GM23338 (cell line): ENCODE measurements at regions not wholly inside any gene's neighbourhood (a gene's known extent, or its start where the extent isn't known, plus 50 kb on each side); places are given as distances from the start of the nearest gene placed in this dataset.

ENCODE experiments used
- ATAC-seq: fragments of 200-7000 bp; cut with Tn5 transposase; 3 replicates; pipeline ENCODE4 v1.9.1; 2020
- DNase-seq: peaks from one replicate; pipeline ENCODE4 v3.0.0-alpha.2; 2015; ENCODE audit warnings: low spot score
- H2AFZ ChIP-seq: fragments of 200-600 bp; sonication (generic); 2 replicates; pipeline ENCODE4 v1.8.0; 2016; ENCODE audit warnings: antibody characterized with exemption, mild to moderate bottlenecking, moderate library complexity
- H3F3A ChIP-seq: fragments of 200-600 bp; sonication (generic); replicated peaks from 2 replicates; pipeline ENCODE4 v1.8.0; 2017; ENCODE audit warnings: antibody characterized with exemption, mixed run types, low read depth
- H3K27ac ChIP-seq: fragments of 200-600 bp; sonication (generic); 2 replicates; pipeline ENCODE4 v1.6.1; 2016; ENCODE audit warnings: low read depth
- H3K27me3 ChIP-seq: fragments of 200-600 bp; sonication (generic); 2 replicates; pipeline ENCODE4 v1.8.0; 2016; ENCODE audit warnings: mild to moderate bottlenecking, mixed run types, moderate library complexity; ENCODE audit not compliant: insufficient read depth
- H3K36me3 ChIP-seq: fragments of 200-600 bp; sonication (generic); 2 replicates; pipeline ENCODE4 v1.8.0; 2016; ENCODE audit warnings: mild to moderate bottlenecking; ENCODE audit not compliant: insufficient read depth
- H3K4me1 ChIP-seq: fragments of 200-600 bp; sonication (generic); 2 replicates; pipeline ENCODE4 v1.8.0; 2016; ENCODE audit warnings: mild to moderate bottlenecking, moderate library complexity; ENCODE audit not compliant: insufficient read depth
- H3K4me2 ChIP-seq: fragments of 200-600 bp; sonication (generic); 2 replicates; pipeline ENCODE4 v1.7.1; 2017; ENCODE audit warnings: mixed run types
- H3K4me3 ChIP-seq: fragments of 200-600 bp; sonication (generic); 2 replicates; pipeline ENCODE4 v1.6.1; 2016; ENCODE audit warnings: mixed run types
- H3K79me2 ChIP-seq: fragments of 200-600 bp; sonication (generic); replicated peaks from 2 replicates; pipeline ENCODE4 v1.8.0; 2017; ENCODE audit warnings: mild to moderate bottlenecking; ENCODE audit not compliant: insufficient read depth
- H3K9me2 ChIP-seq: fragments of 200-600 bp; sonication (generic); 2 replicates; pipeline ENCODE4 v1.8.0; 2017; ENCODE audit not compliant: insufficient read depth
- H4K20me1 ChIP-seq: fragments of 200-600 bp; sonication (generic); replicated peaks from 2 replicates; pipeline ENCODE4 v1.8.0; 2017; ENCODE audit warnings: mild to moderate bottlenecking; ENCODE audit not compliant: insufficient read depth
- H3K27ac Mint-ChIP-seq: 2 replicates; pipeline ENCODE4 v1.8.0; 2020; ENCODE audit warnings: inconsistent platforms, mild to moderate bottlenecking, moderate library complexity, mixed read lengths
- H3K27me3 Mint-ChIP-seq: 3 replicates; pipeline ENCODE4 v1.8.0; 2022; ENCODE audit warnings: low read depth, mild to moderate bottlenecking, moderate library complexity, mixed read lengths, inconsistent platforms; ENCODE audit not compliant: insufficient read depth, poor library complexity
- H3K36me3 Mint-ChIP-seq: 3 replicates; pipeline ENCODE4 v1.8.0; 2021; ENCODE audit warnings: low read depth, mild to moderate bottlenecking, inconsistent platforms, moderate library complexity, mixed read lengths
- H3K4me1 Mint-ChIP-seq: 3 replicates; pipeline ENCODE4 v1.8.0; 2020; ENCODE audit warnings: mild to moderate bottlenecking, inconsistent platforms, mixed read lengths
- H3K4me3 Mint-ChIP-seq: 3 replicates; pipeline ENCODE4 v1.8.0; 2021; ENCODE audit warnings: moderate library complexity, mild to moderate bottlenecking, inconsistent platforms, mixed read lengths
- H3K9me3 Mint-ChIP-seq: 3 replicates; pipeline ENCODE4 v1.8.0; 2020; ENCODE audit warnings: moderate library complexity, mild to moderate bottlenecking, inconsistent platforms, mixed read lengths
- CREB1 ChIP-seq: fragments of 250-450 bp; sonication (Bioruptor Pico); IDR thresholded peaks from 2 replicates; pipeline ENCODE4 v1.5.0; 2020; ENCODE audit warnings: low read depth, mild to moderate bottlenecking, moderate library complexity
- ETS1 ChIP-seq: IDR thresholded peaks from 2 replicates; pipeline ENCODE4 v1.6.1; 2016; ENCODE audit warnings: antibody characterized with exemption
- JUNB ChIP-seq: IDR thresholded peaks from one replicate; pipeline ENCODE4 v1.6.1; 2016; ENCODE audit warnings: antibody characterized with exemption; ENCODE audit not compliant: unreplicated experiment
- NANOG ChIP-seq: IDR thresholded peaks from 2 replicates; pipeline ENCODE4 v1.6.1; 2016; ENCODE audit warnings: antibody characterized with exemption, borderline replicate concordance
- ZNF114 ChIP-seq: fragments of 250-450 bp; sonication (Bioruptor Pico); IDR thresholded peaks from 2 replicates; pipeline ENCODE4 v1.5.0; 2020; ENCODE audit warnings: mild to moderate bottlenecking, moderate library complexity
- TF ChIP-seq, protein P1 (sequence below), 2 experiments: fragments of 200-600 bp in 1 of 2; sonication (generic) in 1 of 2; conservative IDR thresholded peaks; 2 replicates each; pipeline versions ENCODE4 v1.5.1 to v1.6.1; 2016 to 2017; ENCODE audit warnings: antibody characterized with exemption in 2 of 2, low read depth in 2 of 2, mild to moderate bottlenecking in 2 of 2, moderate library complexity in 1 of 2
- TF ChIP-seq, protein P2 (sequence below): fragments of 250-450 bp; sonication (Bioruptor Pico); IDR thresholded peaks from 2 replicates; pipeline ENCODE4 v1.5.0; 2020; ENCODE audit warnings: mild to moderate bottlenecking, moderate library complexity

- Mint-ChIP-seq H3K4me1 (no peaks in the 10 kb centered on the region), H3K9me3 (no peaks in the 10 kb centered on the region; the same call in 1 of the 3 replicates), H3K4me3 (no peak overlapping the region), H3K36me3 (no peaks in the 10 kb centered on the region), H3K27ac (no peak overlapping the region), H3K27me3 (peaks cover 2% of the 10 kb centered on the region)
- Histone ChIP-seq H3K4me2 (no peak overlapping the region), H3K4me3 (no peak overlapping the region), H3F3A (no peaks in the 10 kb centered on the region), H2AFZ (no peak overlapping the region), H3K27ac (no peak overlapping the region), H4K20me1 (no peaks in the 10 kb centered on the region), H3K79me2 (no peaks in the 10 kb centered on the region), H3K36me3 (no peaks in the 10 kb centered on the region), H3K9me2 (no peaks in the 10 kb centered on the region), H3K4me1 (no peaks in the 10 kb centered on the region), H3K27me3 (no peaks in the 10 kb centered on the region)
- DNase-seq, result peak; percentile 11
- ATAC-seq, result peak; percentile 31; the same call in 1 of the 3 replicates
- TF ChIP-seq ZNF114 (CRISPR knock-in tag) (no peak), ETS1 (no peak), JUNB (no peak), NANOG (no peak), CREB1 (no peak)
- TF ChIP-seq, protein P1, sequence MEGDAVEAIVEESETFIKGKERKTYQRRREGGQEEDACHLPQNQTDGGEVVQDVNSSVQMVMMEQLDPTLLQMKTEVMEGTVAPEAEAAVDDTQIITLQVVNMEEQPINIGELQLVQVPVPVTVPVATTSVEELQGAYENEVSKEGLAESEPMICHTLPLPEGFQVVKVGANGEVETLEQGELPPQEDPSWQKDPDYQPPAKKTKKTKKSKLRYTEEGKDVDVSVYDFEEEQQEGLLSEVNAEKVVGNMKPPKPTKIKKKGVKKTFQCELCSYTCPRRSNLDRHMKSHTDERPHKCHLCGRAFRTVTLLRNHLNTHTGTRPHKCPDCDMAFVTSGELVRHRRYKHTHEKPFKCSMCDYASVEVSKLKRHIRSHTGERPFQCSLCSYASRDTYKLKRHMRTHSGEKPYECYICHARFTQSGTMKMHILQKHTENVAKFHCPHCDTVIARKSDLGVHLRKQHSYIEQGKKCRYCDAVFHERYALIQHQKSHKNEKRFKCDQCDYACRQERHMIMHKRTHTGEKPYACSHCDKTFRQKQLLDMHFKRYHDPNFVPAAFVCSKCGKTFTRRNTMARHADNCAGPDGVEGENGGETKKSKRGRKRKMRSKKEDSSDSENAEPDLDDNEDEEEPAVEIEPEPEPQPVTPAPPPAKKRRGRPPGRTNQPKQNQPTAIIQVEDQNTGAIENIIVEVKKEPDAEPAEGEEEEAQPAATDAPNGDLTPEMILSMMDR (conservative IDR thresholded peaks at IDR 0.05; ENCODE audit: low read depth in 2 of 2), result peak in 1 of 2 experiments; percentile 40; a peak in 2 of 4 replicates
Measured at GRCh38 chr4:146040623-146041022, 102.0 kb upstream of the ZNF827 start.

DNA sequence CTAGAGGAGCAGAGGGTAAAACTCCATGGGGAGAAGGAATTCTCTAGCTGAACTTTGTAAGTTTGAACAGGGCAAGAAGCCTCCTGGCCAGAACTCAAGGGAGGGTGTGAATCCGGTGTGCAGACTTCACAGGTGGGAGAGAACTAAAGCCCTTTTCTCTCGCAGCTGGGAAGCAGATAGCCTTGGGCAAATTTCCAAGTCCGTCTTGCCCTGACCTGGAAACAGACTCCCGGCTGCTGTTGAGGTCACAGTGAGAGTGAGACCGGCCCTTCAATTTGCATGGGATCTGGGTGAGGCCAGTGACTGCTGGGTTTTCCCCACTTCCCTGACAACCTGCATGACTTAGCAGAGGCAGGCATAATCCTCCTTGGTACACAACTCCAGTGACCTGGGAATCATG lies 94.5 kb upstream of the ZNF827 start:
- Histone ChIP-seq H2AFZ (peak overlapping the region; percentile 95), H3K27me3 (no peaks in the 10 kb centered on the region), H3K36me3 (no peaks in the 10 kb centered on the region), H3K79me2 (no peaks in the 10 kb centered on the region), H3K27ac (no peak overlapping the region), H3K4me1 (peaks cover 29% of the 10 kb centered on the region), H4K20me1 (no peaks in the 10 kb centered on the region), H3K9me2 (0 out of 2 replicates have a peak, but pooled peaks cover 3% of the 10 kb centered on the region), H3F3A (no peaks in the 10 kb centered on the region), H3K4me2 (no peak overlapping the region), H3K4me3 (no peak overlapping the region)
- Mint-ChIP-seq H3K9me3 (peaks cover 6% of the 10 kb centered on the region; the same call in 2 of the 3 replicates), H3K27ac (no peak overlapping the region), H3K27me3 (no peaks in the 10 kb centered on the region), H3K4me3 (no peak overlapping the region; the same call in 2 of the 3 replicates), H3K36me3 (no peaks in the 10 kb centered on the region), H3K4me1 (peaks cover 30% of the 10 kb centered on the region)
- peak; percentile 21 for DNase-seq
- peak; percentile 63 for ATAC-seq
- TF ChIP-seq, protein P2, sequence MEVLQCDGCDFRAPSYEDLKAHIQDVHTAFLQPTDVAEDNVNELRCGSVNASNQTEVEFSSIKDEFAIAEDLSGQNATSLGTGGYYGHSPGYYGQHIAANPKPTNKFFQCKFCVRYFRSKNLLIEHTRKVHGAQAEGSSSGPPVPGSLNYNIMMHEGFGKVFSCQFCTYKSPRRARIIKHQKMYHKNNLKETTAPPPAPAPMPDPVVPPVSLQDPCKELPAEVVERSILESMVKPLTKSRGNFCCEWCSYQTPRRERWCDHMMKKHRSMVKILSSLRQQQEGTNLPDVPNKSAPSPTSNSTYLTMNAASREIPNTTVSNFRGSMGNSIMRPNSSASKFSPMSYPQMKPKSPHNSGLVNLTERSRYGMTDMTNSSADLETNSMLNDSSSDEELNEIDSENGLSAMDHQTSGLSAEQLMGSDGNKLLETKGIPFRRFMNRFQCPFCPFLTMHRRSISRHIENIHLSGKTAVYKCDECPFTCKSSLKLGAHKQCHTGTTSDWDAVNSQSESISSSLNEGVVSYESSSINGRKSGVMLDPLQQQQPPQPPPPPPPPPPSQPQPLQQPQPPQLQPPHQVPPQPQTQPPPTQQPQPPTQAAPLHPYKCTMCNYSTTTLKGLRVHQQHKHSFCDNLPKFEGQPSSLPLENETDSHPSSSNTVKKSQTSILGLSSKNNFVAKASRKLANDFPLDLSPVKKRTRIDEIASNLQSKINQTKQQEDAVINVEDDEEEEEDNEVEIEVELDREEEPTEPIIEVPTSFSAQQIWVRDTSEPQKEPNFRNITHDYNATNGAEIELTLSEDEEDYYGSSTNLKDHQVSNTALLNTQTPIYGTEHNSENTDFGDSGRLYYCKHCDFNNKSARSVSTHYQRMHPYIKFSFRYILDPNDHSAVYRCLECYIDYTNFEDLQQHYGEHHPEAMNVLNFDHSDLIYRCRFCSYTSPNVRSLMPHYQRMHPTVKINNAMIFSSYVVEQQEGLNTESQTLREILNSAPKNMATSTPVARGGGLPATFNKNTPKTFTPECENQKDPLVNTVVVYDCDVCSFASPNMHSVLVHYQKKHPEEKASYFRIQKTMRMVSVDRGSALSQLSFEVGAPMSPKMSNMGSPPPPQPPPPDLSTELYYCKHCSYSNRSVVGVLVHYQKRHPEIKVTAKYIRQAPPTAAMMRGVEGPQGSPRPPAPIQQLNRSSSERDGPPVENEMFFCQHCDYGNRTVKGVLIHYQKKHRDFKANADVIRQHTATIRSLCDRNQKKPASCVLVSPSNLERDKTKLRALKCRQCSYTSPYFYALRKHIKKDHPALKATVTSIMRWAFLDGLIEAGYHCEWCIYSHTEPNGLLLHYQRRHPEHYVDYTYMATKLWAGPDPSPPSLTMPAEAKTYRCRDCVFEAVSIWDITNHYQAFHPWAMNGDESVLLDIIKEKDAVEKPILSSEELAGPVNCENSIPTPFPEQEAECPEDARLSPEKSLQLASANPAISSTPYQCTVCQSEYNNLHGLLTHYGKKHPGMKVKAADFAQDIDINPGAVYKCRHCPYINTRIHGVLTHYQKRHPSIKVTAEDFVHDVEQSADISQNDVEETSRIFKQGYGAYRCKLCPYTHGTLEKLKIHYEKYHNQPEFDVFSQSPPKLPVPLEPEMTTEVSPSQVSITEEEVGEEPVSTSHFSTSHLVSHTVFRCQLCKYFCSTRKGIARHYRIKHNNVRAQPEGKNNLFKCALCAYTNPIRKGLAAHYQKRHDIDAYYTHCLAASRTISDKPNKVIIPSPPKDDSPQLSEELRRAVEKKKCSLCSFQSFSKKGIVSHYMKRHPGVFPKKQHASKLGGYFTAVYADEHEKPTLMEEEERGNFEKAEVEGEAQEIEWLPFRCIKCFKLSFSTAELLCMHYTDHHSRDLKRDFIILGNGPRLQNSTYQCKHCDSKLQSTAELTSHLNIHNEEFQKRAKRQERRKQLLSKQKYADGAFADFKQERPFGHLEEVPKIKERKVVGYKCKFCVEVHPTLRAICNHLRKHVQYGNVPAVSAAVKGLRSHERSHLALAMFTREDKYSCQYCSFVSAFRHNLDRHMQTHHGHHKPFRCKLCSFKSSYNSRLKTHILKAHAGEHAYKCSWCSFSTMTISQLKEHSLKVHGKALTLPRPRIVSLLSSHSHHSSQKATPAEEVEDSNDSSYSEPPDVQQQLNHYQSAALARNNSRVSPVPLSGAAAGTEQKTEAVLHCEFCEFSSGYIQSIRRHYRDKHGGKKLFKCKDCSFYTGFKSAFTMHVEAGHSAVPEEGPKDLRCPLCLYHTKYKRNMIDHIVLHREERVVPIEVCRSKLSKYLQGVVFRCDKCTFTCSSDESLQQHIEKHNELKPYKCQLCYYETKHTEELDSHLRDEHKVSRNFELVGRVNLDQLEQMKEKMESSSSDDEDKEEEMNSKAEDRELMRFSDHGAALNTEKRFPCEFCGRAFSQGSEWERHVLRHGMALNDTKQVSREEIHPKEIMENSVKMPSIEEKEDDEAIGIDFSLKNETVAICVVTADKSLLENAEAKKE, result no peak
